ENCODE measurements at regions not wholly inside any gene's neighbourhood (a gene's known extent, or its start where the extent isn't known, plus 50 kb on each side); places are given as distances from the start of the nearest gene placed in this dataset.

DNA sequence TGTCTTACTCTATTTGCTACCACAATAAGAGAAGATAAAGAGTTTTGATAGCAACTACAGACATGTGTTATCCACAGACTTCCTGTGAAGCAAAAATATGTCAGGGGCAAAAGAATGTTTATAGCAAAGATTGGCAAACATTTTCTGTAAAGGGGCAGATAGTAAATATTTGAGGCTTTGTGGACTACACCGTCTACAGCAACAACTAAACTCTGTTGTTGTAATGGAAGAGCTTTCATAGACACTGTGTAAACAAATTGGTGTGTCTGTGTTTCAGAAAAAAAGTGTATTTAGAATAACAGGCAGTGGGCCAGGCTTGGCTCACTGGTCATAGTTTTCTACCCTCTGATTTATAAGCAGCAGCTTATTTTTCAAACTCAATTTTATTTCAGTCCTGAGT is 521.4 kb downstream of the ANKRD7 start:
- ChIA-PET CTCF (no interaction called here), POLR2A (no interaction called here)
- Mint-ChIP-seq H3K9me3 (ENCODE audit: unreplicated experiment) (no peaks in the 10 kb centered on the region), H3K27ac (ENCODE audit: low read depth, unreplicated experiment) (no peak overlapping the region), H3K36me3 (ENCODE audit: insufficient read depth, unreplicated experiment) (no peaks in the 10 kb centered on the region), H3K27me3 (ENCODE audit: insufficient read depth, unreplicated experiment) (peaks cover 80% of the 10 kb centered on the region), H3K4me3 (ENCODE audit: unreplicated experiment) (no peak overlapping the region), H3K4me1 (ENCODE audit: insufficient read depth, unreplicated experiment) (no peaks in the 10 kb centered on the region)
- TF ChIP-seq, protein P1, sequence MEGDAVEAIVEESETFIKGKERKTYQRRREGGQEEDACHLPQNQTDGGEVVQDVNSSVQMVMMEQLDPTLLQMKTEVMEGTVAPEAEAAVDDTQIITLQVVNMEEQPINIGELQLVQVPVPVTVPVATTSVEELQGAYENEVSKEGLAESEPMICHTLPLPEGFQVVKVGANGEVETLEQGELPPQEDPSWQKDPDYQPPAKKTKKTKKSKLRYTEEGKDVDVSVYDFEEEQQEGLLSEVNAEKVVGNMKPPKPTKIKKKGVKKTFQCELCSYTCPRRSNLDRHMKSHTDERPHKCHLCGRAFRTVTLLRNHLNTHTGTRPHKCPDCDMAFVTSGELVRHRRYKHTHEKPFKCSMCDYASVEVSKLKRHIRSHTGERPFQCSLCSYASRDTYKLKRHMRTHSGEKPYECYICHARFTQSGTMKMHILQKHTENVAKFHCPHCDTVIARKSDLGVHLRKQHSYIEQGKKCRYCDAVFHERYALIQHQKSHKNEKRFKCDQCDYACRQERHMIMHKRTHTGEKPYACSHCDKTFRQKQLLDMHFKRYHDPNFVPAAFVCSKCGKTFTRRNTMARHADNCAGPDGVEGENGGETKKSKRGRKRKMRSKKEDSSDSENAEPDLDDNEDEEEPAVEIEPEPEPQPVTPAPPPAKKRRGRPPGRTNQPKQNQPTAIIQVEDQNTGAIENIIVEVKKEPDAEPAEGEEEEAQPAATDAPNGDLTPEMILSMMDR (IDR thresholded peaks at IDR 0.05; ENCODE audit: unreplicated experiment) = no peak
- intact Hi-C loops (cut with micrococcal nuclease) = no loop called here
- BruUV-seq (replicated peaks) = no TSS peak
- no peak for DNase-seq (ENCODE audit: unreplicated experiment)

DNA sequence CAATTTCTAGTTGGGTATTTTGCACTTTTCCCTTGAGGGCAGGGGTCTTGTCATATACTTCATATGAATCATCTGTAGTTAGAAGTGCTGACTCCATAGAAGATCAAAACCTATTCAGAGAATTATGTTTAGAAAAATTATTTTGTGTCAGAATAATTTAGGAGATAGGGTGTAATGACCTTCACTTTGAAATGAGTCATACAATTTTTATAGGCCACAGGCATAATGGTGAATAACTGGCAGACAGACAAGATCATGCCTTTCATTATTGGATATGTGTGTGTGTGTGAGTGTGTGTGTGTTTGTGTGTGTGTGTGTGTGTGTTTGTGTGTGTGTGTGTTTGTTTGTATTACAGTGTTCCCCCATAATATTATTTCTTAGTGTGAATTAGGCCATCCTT is 523.0 kb downstream of the ANKRD7 start:
- H3K4me1 Mint-ChIP-seq (ENCODE audit: insufficient read depth, unreplicated experiment) = no peaks in the 10 kb centered on the region
- ChIA-PET CTCF (interaction anchor here (0.6 to 1.0 kb wide), 2 partner anchors 16 to 1600 kb away, joined by 3 read pairs; no protein-coding TSS in a partner anchor), POLR2A (no interaction called here)
- no TSS peak for BruUV-seq (replicated peaks)
- no peak for DNase-seq (ENCODE audit: unreplicated experiment)
- H3K27me3 Mint-ChIP-seq (ENCODE audit: insufficient read depth, unreplicated experiment) = peaks cover 76% of the 10 kb centered on the region
- TF ChIP-seq, protein P1 (IDR thresholded peaks at IDR 0.05; ENCODE audit: unreplicated experiment) = no peak
- no peaks in the 10 kb centered on the region for H3K9me3 Mint-ChIP-seq (ENCODE audit: unreplicated experiment)
- H3K27ac Mint-ChIP-seq (ENCODE audit: low read depth, unreplicated experiment) = no peak overlapping the region
- H3K4me3 Mint-ChIP-seq (ENCODE audit: unreplicated experiment) = no peak overlapping the region
- no peaks in the 10 kb centered on the region for H3K36me3 Mint-ChIP-seq (ENCODE audit: insufficient read depth, unreplicated experiment)
- intact Hi-C loops (cut with micrococcal nuclease) = no loop called here

DNA sequence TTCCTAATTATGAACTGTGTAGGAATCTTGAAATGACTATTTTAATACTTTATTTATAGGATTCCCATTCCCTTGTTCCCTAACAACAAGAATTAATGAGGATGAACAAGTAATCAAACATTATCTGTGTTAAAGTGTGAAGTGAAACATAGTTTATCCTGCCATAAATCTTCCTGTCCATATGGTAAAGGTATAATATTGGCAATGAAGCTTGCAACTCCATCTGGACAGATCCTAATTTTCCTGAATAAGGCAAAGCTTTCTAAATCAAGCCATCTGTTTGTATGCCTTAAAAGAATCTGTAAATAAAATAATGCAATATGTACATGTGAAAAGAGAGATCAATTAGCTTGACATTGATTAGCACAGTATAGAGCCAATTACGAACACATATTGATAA is 529.0 kb downstream of the ANKRD7 start:
- Mint-ChIP-seq H3K36me3 (ENCODE audit: insufficient read depth, unreplicated experiment) (no peaks in the 10 kb centered on the region), H3K27ac (ENCODE audit: low read depth, unreplicated experiment) (no peak overlapping the region), H3K4me1 (ENCODE audit: insufficient read depth, unreplicated experiment) (peaks cover 6% of the 10 kb centered on the region), H3K9me3 (ENCODE audit: unreplicated experiment) (no peaks in the 10 kb centered on the region), H3K4me3 (ENCODE audit: unreplicated experiment) (no peak overlapping the region), H3K27me3 (ENCODE audit: insufficient read depth, unreplicated experiment) (peaks cover 20% of the 10 kb centered on the region)
- POLR2A ChIA-PET = interaction anchor here (0.8 kb wide), 1 partner anchor 37 kb away, joined by 4 read pairs; no protein-coding TSS in a partner anchor
- BruUV-seq (replicated peaks) = no TSS peak
- DNase-seq (ENCODE audit: unreplicated experiment) = no peak
- intact Hi-C loops (cut with micrococcal nuclease) = no loop called here
- CTCF ChIA-PET = no interaction called here
- TF ChIP-seq, protein P1 (IDR thresholded peaks at IDR 0.05; ENCODE audit: unreplicated experiment) = no peak

DNA sequence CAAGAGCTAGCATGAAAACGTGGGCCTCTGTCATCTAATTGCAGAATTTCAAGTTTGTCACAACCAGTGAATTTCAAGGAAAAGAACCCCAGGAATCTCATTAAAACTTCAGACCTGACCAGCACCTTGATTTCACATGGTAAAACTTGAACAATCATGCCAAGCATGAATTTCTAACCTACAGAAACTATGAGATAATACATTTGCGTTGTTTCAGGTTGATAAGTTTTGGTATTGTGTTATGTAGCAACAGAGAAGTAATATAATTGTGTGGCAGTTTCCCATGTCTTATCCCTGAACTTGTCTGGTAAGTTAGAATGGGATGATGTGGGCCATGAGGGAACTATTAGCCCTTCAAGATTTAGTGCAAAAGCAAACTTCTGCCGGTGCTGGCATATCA is 530.1 kb downstream of the ANKRD7 start:
- H3K36me3 Mint-ChIP-seq (ENCODE audit: insufficient read depth, unreplicated experiment) = no peaks in the 10 kb centered on the region
- H3K27me3 Mint-ChIP-seq (ENCODE audit: insufficient read depth, unreplicated experiment) = peaks cover 20% of the 10 kb centered on the region
- ChIA-PET POLR2A (interaction anchor here (1.2 kb wide), 1 partner anchor 118 kb away, joined by 3 read pairs; no protein-coding TSS in a partner anchor), CTCF (no interaction called here)
- H3K9me3 Mint-ChIP-seq (ENCODE audit: unreplicated experiment) = no peaks in the 10 kb centered on the region
- TF ChIP-seq, protein P1 (IDR thresholded peaks at IDR 0.05; ENCODE audit: unreplicated experiment) = no peak
- H3K4me3 Mint-ChIP-seq (ENCODE audit: unreplicated experiment) = no peak overlapping the region
- DNase-seq (ENCODE audit: unreplicated experiment) = no peak
- H3K27ac Mint-ChIP-seq (ENCODE audit: low read depth, unreplicated experiment) = no peak overlapping the region
- BruUV-seq (replicated peaks) = no TSS peak
- peaks cover 6% of the 10 kb centered on the region for H3K4me1 Mint-ChIP-seq (ENCODE audit: insufficient read depth, unreplicated experiment)
- intact Hi-C loops (cut with micrococcal nuclease) = no loop called here

Measured in MCF 10A (cell line).